Neural cell (in vitro differentiated cells): ENCODE measurements at regions not wholly inside any gene's neighbourhood (a gene's known extent, or its start where the extent isn't known, plus 50 kb on each side); places are given as distances from the start of the nearest gene placed in this dataset.

Experiments used
- H2AFZ ChIP-seq: fragments of 200-600, 300-800 bp; sonication (generic), shearing (Covaris generic); 2 replicates; pipeline ENCODE4 v1.6.0; 2014; ENCODE audit warnings: low read depth, mild to moderate bottlenecking, antibody characterized with exemption, low read length, moderate library complexity
- H3F3A ChIP-seq: fragments of 200-600 bp; shearing (Covaris generic); 2 replicates; pipeline ENCODE4 v1.6.1; 2016; ENCODE audit warnings: mild to moderate bottlenecking, moderate library complexity, mixed read lengths, antibody characterized with exemption, low read length; ENCODE audit not compliant: insufficient read depth, poor library complexity, severe bottlenecking
- H3K27ac ChIP-seq: fragments of 200-600, 300-800 bp; sonication (generic), shearing (Covaris generic); 2 replicates; pipeline ENCODE4 v1.5.1; 2014; ENCODE audit warnings: mild to moderate bottlenecking, low read length, moderate library complexity
- H3K27me3 ChIP-seq: fragments of 300-800, 200-600 bp; sonication (generic), shearing (Covaris generic); 2 replicates; pipeline ENCODE4 v1.6.0; 2014; ENCODE audit warnings: mild to moderate bottlenecking, low read depth, low read length, moderate library complexity; ENCODE audit not compliant: insufficient read depth
- H3K36me3 ChIP-seq: fragments of 300-800, 200-600 bp; sonication (generic), shearing (Covaris generic); 2 replicates; pipeline ENCODE4 v1.5.1; 2014; ENCODE audit warnings: mild to moderate bottlenecking, antibody characterized with exemption, low read length, moderate library complexity; ENCODE audit not compliant: insufficient read depth
- H3K4me2 ChIP-seq: fragments of 300-800, 200-600 bp; sonication (generic), shearing (Covaris generic); 2 replicates; pipeline ENCODE4 v1.6.0; 2014; ENCODE audit warnings: mild to moderate bottlenecking, low read length
- H3K4me3 ChIP-seq: fragments of 300-800, 200-600 bp; sonication (generic), shearing (Covaris generic); 2 replicates; pipeline ENCODE4 v1.5.1; 2014; ENCODE audit warnings: mild to moderate bottlenecking, low read length, moderate library complexity
- H3K79me2 ChIP-seq: fragments of 200-600 bp; shearing (Covaris generic); replicated peaks from 2 replicates; pipeline ENCODE4 v1.6.0; 2014; ENCODE audit warnings: mild to moderate bottlenecking, low read length, moderate library complexity; ENCODE audit not compliant: insufficient read depth
- H3K9ac ChIP-seq: fragments of 300-800, 200-600 bp; sonication (generic), shearing (Covaris generic); 2 replicates; pipeline ENCODE4 v1.6.1; 2016; ENCODE audit warnings: mild to moderate bottlenecking, low read length, mixed read lengths
- H3K9me2 ChIP-seq: fragments of 200-600 bp; shearing (Covaris generic); 2 replicates; pipeline ENCODE4 v1.6.1; 2016; ENCODE audit warnings: mild to moderate bottlenecking, low read length, mixed read lengths; ENCODE audit not compliant: insufficient read depth
- H3K9me3 ChIP-seq: fragments of 200-600, 300-800 bp; sonication (generic), shearing (Covaris generic); 2 replicates; pipeline ENCODE4 v1.6.1; 2016; ENCODE audit warnings: mild to moderate bottlenecking, mixed run types, low read length, moderate library complexity, mixed read lengths
- H4K20me1 ChIP-seq: fragments of 200-600 bp; shearing (Covaris generic); 2 replicates; pipeline ENCODE4 v1.6.1; 2016; ENCODE audit warnings: mild to moderate bottlenecking, mixed run types; ENCODE audit not compliant: insufficient read depth
- CTCF ChIP-seq: fragments of 450-650 bp; IDR thresholded peaks from 2 replicates; pipeline ENCODE4 v1.5.1; 2014; ENCODE audit warnings: antibody characterized with exemption, mild to moderate bottlenecking, moderate library complexity; ENCODE audit not compliant: poor library complexity, severe bottlenecking
- EP300 ChIP-seq: fragments of 450-650 bp; conservative IDR thresholded peaks from 2 replicates; pipeline ENCODE4 v1.6.1; 2014; ENCODE audit warnings: antibody characterized with exemption, mild to moderate bottlenecking, moderate library complexity; ENCODE audit not compliant: poor library complexity, severe bottlenecking
- EZH2 ChIP-seq: fragments of 200-600, 300-800 bp; shearing (Covaris generic), sonication (generic); IDR thresholded peaks from 2 replicates; pipeline ENCODE4 v1.6.1; 2014; ENCODE audit warnings: antibody characterized with exemption, low read length, borderline replicate concordance, mild to moderate bottlenecking; ENCODE audit not compliant: insufficient read depth, poor library complexity, severe bottlenecking
- MXI1 ChIP-seq: fragments of 450-650 bp; conservative IDR thresholded peaks from 2 replicates; pipeline ENCODE4 v1.6.1; 2014; ENCODE audit warnings: antibody characterized with exemption, mild to moderate bottlenecking; ENCODE audit not compliant: poor library complexity, severe bottlenecking
- POLR2AphosphoS5 ChIP-seq: IDR thresholded peaks from 2 replicates; pipeline ENCODE4 v1.6.1; 2012
- RAD21 ChIP-seq: fragments of 450-650 bp; conservative IDR thresholded peaks from 2 replicates; pipeline ENCODE4 v1.6.1; 2014; ENCODE audit warnings: antibody characterized with exemption, mild to moderate bottlenecking, moderate library complexity
- REST ChIP-seq: IDR thresholded peaks from 2 replicates; pipeline ENCODE4 v1.6.1; 2012; ENCODE audit warnings: borderline replicate concordance
- SMC3 ChIP-seq: fragments of 450-650 bp; conservative IDR thresholded peaks from 2 replicates; pipeline ENCODE4 v1.6.1; 2014; ENCODE audit warnings: antibody characterized with exemption, mild to moderate bottlenecking, moderate library complexity; ENCODE audit not compliant: poor library complexity
- TAF1 ChIP-seq: IDR thresholded peaks from 2 replicates; pipeline ENCODE4 v1.6.1; 2012; ENCODE audit warnings: low read depth

GRCh38 chr6:8905757-8906156 is 470.4 kb upstream of the SLC35B3 start:
- H3K9me3 ChIP-seq: no peaks in the 10 kb centered on the region
- no peak overlapping the region for H2AFZ ChIP-seq
- H3K27ac ChIP-seq: no peak overlapping the region
- H3F3A ChIP-seq: no peaks in the 10 kb centered on the region
- H3K9ac ChIP-seq: no peak overlapping the region
- no peaks in the 10 kb centered on the region for H3K36me3 ChIP-seq
- TF ChIP-seq MXI1 (no peak), EP300 (no peak)
- no peak overlapping the region for H3K4me3 ChIP-seq
- H3K79me2 ChIP-seq: no peaks in the 10 kb centered on the region
- no peaks in the 10 kb centered on the region for H3K9me2 ChIP-seq
- no peaks in the 10 kb centered on the region for H3K27me3 ChIP-seq
- H4K20me1 ChIP-seq: no peaks in the 10 kb centered on the region
- H3K4me2 ChIP-seq: no peak overlapping the region

GRCh38 chr6:8904754-8905153 is 469.4 kb upstream of the SLC35B3 start:
- Histone ChIP-seq H3K9me3 (no peaks in the 10 kb centered on the region), H3K27ac (no peak overlapping the region), H2AFZ (no peak overlapping the region), H3K79me2 (no peaks in the 10 kb centered on the region), H3K9me2 (no peaks in the 10 kb centered on the region), H3K4me3 (no peak overlapping the region), H3K27me3 (no peaks in the 10 kb centered on the region), H3K36me3 (no peaks in the 10 kb centered on the region), H3F3A (no peaks in the 10 kb centered on the region), H3K9ac (no peak overlapping the region), H4K20me1 (no peaks in the 10 kb centered on the region), H3K4me2 (no peak overlapping the region)
- no peak for TF ChIP-seq REST
- no peak for TF ChIP-seq SMC3
- TF ChIP-seq CTCF: no peak
- no peak for TF ChIP-seq MXI1
- TF ChIP-seq TAF1: no peak
- TF ChIP-seq POLR2AphosphoS5: no peak
- TF ChIP-seq EZH2: no peak
- no peak for TF ChIP-seq RAD21
- TF ChIP-seq EP300: no peak

GRCh38 chr6:8900056-8900455 is 464.7 kb upstream of the SLC35B3 start:
- no peak overlapping the region for H3K4me2 ChIP-seq
- TF ChIP-seq RAD21 (no peak), EZH2 (no peak), REST (no peak), CTCF (no peak), MXI1 (no peak), POLR2AphosphoS5 (no peak)
- no peak overlapping the region for H3K4me3 ChIP-seq
- H3K27me3 ChIP-seq: no peaks in the 10 kb centered on the region
- H3K9me2 ChIP-seq: no peaks in the 10 kb centered on the region
- H3K9ac ChIP-seq: no peak overlapping the region
- H3K36me3 ChIP-seq: no peaks in the 10 kb centered on the region
- H3K9me3 ChIP-seq: no peaks in the 10 kb centered on the region
- H3F3A ChIP-seq: no peaks in the 10 kb centered on the region
- H2AFZ ChIP-seq: no peak overlapping the region
- no peaks in the 10 kb centered on the region for H3K79me2 ChIP-seq
- H4K20me1 ChIP-seq: no peaks in the 10 kb centered on the region
- H3K27ac ChIP-seq: no peak overlapping the region
